HEK293T (cell line): ENCODE measurements at regions not wholly inside any gene's neighbourhood (a gene's known extent, or its start where the extent isn't known, plus 50 kb on each side); places are given as distances from the start of the nearest gene placed in this dataset.

ENCODE experiments used
- ARNT ChIP-seq: fragments of 450-650 bp; IDR thresholded peaks from 2 replicates; pipeline ENCODE4 v1.6.1; 2017; ENCODE audit warnings: mild to moderate bottlenecking
- BHLHE40 ChIP-seq: fragments of 450-650 bp; IDR thresholded peaks from 2 replicates; pipeline ENCODE4 v1.6.1; 2016; ENCODE audit warnings: mild to moderate bottlenecking, moderate library complexity, borderline replicate concordance
- ELF4 ChIP-seq: fragments of 450-650 bp; IDR thresholded peaks from 2 replicates; pipeline ENCODE4 v1.6.1; 2017; ENCODE audit warnings: antibody characterized with exemption
- FOXA1 ChIP-seq: fragments of 450-650 bp; IDR thresholded peaks from 2 replicates; pipeline ENCODE4 v1.6.1; 2016; ENCODE audit warnings: mild to moderate bottlenecking
- FOXM1 ChIP-seq: fragments of 450-650 bp; IDR thresholded peaks from 2 replicates; pipeline ENCODE4 v1.6.1; 2017; ENCODE audit warnings: mild to moderate bottlenecking, borderline replicate concordance
- HDGF ChIP-seq: fragments of 450-650 bp; IDR thresholded peaks from 2 replicates; pipeline ENCODE4 v1.6.1; 2017; ENCODE audit warnings: antibody characterized with exemption, borderline replicate concordance
- NFRKB ChIP-seq: fragments of 450-650 bp; IDR thresholded peaks from 2 replicates; pipeline ENCODE4 v1.6.1; 2016; ENCODE audit warnings: mild to moderate bottlenecking, moderate library complexity
- SP1 ChIP-seq: fragments of 450-650 bp; IDR thresholded peaks from 2 replicates; pipeline ENCODE4 v1.6.1; 2017
- SUZ12 ChIP-seq: fragments of 450-650 bp; IDR thresholded peaks from 2 replicates; pipeline ENCODE4 v1.6.1; 2016; ENCODE audit warnings: mild to moderate bottlenecking
- TARDBP ChIP-seq: fragments of 450-650 bp; IDR thresholded peaks from 2 replicates; pipeline ENCODE4 v1.6.1; 2016
- TF ChIP-seq, protein P1 (sequence below): fragments of 450-650 bp; IDR thresholded peaks from 2 replicates; pipeline ENCODE4 v1.6.1; 2016

DNA sequence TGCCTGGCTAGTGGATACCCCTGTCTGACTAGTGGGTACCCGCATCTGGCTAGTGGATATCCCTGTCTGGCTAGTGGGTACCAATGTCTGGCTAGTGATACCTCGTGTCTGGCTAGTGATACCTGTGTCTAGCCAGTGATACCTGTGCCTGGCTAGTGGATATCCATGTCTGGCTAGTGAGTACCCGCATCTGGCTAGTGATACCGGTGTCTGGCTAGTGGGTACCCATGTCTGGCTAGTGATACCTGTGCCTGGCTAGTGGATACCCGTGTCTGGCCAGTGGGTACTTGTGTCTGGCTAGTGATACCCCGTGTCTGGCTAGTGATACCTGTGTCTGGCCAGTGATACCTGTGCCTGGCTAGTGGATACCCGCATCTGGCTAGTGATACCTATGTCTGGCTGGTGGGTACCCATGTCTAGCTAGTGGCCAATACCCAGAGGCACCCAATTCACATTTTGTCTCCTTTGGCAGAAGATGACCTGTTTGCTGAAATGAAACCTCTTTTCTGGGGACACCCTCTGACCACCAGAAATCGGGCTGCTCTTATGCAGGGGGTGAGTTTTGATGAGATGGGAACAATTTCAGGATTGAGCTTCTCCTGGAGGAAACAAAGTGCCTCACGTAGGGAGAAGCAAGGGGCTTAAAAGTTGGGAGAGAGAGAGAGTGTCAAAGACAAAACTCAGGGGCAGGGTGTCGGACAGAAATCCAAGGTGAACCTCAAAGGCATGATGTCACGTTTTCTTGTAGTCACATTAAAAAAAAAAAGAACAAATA lies 63.4 kb downstream of the SMIM38 start:
- TF ChIP-seq FOXA1 (no peak), NFRKB (no peak), FOXM1 (no peak), BHLHE40 (no peak), TARDBP (no peak), ARNT (no peak), ELF4 (no peak), HDGF (no peak), SP1 (no peak), SUZ12 (no peak)
- TF ChIP-seq, protein P1, sequence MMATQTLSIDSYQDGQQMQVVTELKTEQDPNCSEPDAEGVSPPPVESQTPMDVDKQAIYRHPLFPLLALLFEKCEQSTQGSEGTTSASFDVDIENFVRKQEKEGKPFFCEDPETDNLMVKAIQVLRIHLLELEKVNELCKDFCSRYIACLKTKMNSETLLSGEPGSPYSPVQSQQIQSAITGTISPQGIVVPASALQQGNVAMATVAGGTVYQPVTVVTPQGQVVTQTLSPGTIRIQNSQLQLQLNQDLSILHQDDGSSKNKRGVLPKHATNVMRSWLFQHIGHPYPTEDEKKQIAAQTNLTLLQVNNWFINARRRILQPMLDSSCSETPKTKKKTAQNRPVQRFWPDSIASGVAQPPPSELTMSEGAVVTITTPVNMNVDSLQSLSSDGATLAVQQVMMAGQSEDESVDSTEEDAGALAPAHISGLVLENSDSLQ: no peak
